GM19324 (cell line): ENCODE measurements at regions not wholly inside any gene's neighbourhood (a gene's known extent, or its start where the extent isn't known, plus 50 kb on each side); places are given as distances from the start of the nearest gene placed in this dataset.
"Not testable (repeated sequence)": the region's sequence is repeated elsewhere in the genome, so short reads cannot be mapped to it uniquely, and the experiment has no call there.

ENCODE experiments used
- ATAC-seq: cut with Tn5 transposase; IDR thresholded peaks from one replicate; pipeline ENCODE4 v1.9.1; 2021; ENCODE audit warnings: mild to moderate bottlenecking, moderate library complexity; ENCODE audit not compliant: unreplicated experiment, low FRiP score

- peak; percentile 95 for ATAC-seq
These were observed 330.3 kb upstream of the MIR17HG start for GRCh38 chr13:91017031-91017668.

- ATAC-seq: peak; percentile 15
These were observed 329.8 kb upstream of the MIR17HG start for GRCh38 chr13:91017669-91018053.

- ATAC-seq: no peak
These were observed 326.9 kb upstream of the MIR17HG start for GRCh38 chr13:91020461-91021034.

GRCh38 chr13:91024157-91024792 is 323.2 kb upstream of the MIR17HG start:
- no peak for ATAC-seq

GRCh38 chr13:91025442-91025841 is 322.0 kb upstream of the MIR17HG start:
- ATAC-seq: no peak

- no peak for ATAC-seq
These were observed 316.0 kb upstream of the MIR17HG start for GRCh38 chr13:91031508-91031907.

GRCh38 chr13:91032104-91032503 is 315.4 kb upstream of the MIR17HG start:
- no peak for ATAC-seq

GRCh38 chr13:91036886-91037285 is 310.6 kb upstream of the MIR17HG start:
- no peak for ATAC-seq

- no peak for ATAC-seq
These were observed 304.6 kb upstream of the MIR17HG start for GRCh38 chr13:91042870-91043269.

- no peak for ATAC-seq
These were observed 302.0 kb upstream of the MIR17HG start for GRCh38 chr13:91045351-91046034.

- no peak for ATAC-seq
These were observed 300.7 kb upstream of the MIR17HG start for GRCh38 chr13:91046715-91047327.

GRCh38 chr13:91050970-91051369 is 296.5 kb upstream of the MIR17HG start:
- no peak for ATAC-seq

GRCh38 chr13:91052876-91053275 is 294.6 kb upstream of the MIR17HG start:
- ATAC-seq: no peak

- ATAC-seq: no peak
These were observed 294.0 kb upstream of the MIR17HG start for GRCh38 chr13:91053318-91054065.

GRCh38 chr13:91054902-91055301 is 292.6 kb upstream of the MIR17HG start:
- no peak for ATAC-seq

GRCh38 chr13:91056746-91057145 is 290.7 kb upstream of the MIR17HG start:
- ATAC-seq: peak; percentile 81

- not testable (repeated sequence) for ATAC-seq
These were observed 290.0 kb upstream of the MIR17HG start for GRCh38 chr13:91057507-91057906.

GRCh38 chr13:91058066-91058465 is 289.4 kb upstream of the MIR17HG start:
- ATAC-seq: no peak

GRCh38 chr13:91058919-91059318 is 288.6 kb upstream of the MIR17HG start:
- ATAC-seq: no peak

GRCh38 chr13:91066745-91067144 is 280.7 kb upstream of the MIR17HG start:
- ATAC-seq: no peak
